ENCODE measurements at regions not wholly inside any gene's neighbourhood (a gene's known extent, or its start where the extent isn't known, plus 50 kb on each side); places are given as distances from the start of the nearest gene placed in this dataset.

GRCh38 chr4:181688432-181688831 lies 554.8 kb upstream of the TENM3 start:
- no peak overlapping the region for H3K27ac Mint-ChIP-seq
- H3K36me3 Mint-ChIP-seq: no peaks in the 10 kb centered on the region
- no peaks in the 10 kb centered on the region for H3K4me1 Mint-ChIP-seq
- H3K4me3 Mint-ChIP-seq: no peak overlapping the region
- H3K27me3 Mint-ChIP-seq (ENCODE audit: low read depth in 3 of 3): peaks cover 0 to 2% (median 0%) of the 10 kb centered on the region in 3 donors
- no peak for DNase-seq
- peaks cover 0 to 25% (median 6%) of the 10 kb centered on the region in 6 donors for H3K9me3 Mint-ChIP-seq

- Mint-ChIP-seq H3K4me1 (no peaks in the 10 kb centered on the region), H3K27ac (no peak overlapping the region), H3K27me3 (ENCODE audit: low read depth in 3 of 3) (peaks cover 0 to 2% (median 0%) of the 10 kb centered on the region in 3 donors), H3K4me3 (no peak overlapping the region), H3K36me3 (no peaks in the 10 kb centered on the region), H3K9me3 (peaks cover 0 to 24% (median 6%) of the 10 kb centered on the region in 6 donors)
- no peak for DNase-seq
These were observed 554.3 kb upstream of the TENM3 start for GRCh38 chr4:181688872-181689271.

GRCh38 chr4:181690498-181690897 lies 552.7 kb upstream of the TENM3 start:
- H3K4me1 Mint-ChIP-seq: no peaks in the 10 kb centered on the region
- H3K4me3 Mint-ChIP-seq: no peak overlapping the region
- no peak overlapping the region for H3K27ac Mint-ChIP-seq

GRCh38 chr4:181692965-181693364 lies 550.2 kb upstream of the TENM3 start:
- no peaks in the 10 kb centered on the region for H3K36me3 Mint-ChIP-seq
- peaks cover 0 to 2% (median 0%) of the 10 kb centered on the region in 3 donors for H3K27me3 Mint-ChIP-seq (ENCODE audit: low read depth in 3 of 3)
- H3K27ac Mint-ChIP-seq: no peak overlapping the region
- DNase-seq: no peak
- H3K4me3 Mint-ChIP-seq: no peak overlapping the region
- peaks cover 5 to 28% (median 10%) of the 10 kb centered on the region in 6 donors for H3K9me3 Mint-ChIP-seq
- H3K4me1 Mint-ChIP-seq: no peaks in the 10 kb centered on the region

More at GRCh38 chr4:181690498-181690897, 552.7 kb upstream of the TENM3 start:
- Mint-ChIP-seq H3K36me3 (no peaks in the 10 kb centered on the region), H3K9me3 (peaks cover 2 to 21% (median 6%) of the 10 kb centered on the region in 6 donors), H3K27me3 (ENCODE audit: low read depth in 3 of 3) (peaks cover 0 to 2% (median 0%) of the 10 kb centered on the region in 3 donors)
- no peak for DNase-seq

- no peak overlapping the region for H3K27ac Mint-ChIP-seq
- H3K9me3 Mint-ChIP-seq: peaks cover 5 to 34% (median 13%) of the 10 kb centered on the region in 6 donors
- H3K36me3 Mint-ChIP-seq: no peaks in the 10 kb centered on the region
- no peak for DNase-seq
- H3K4me3 Mint-ChIP-seq: no peak overlapping the region
- H3K4me1 Mint-ChIP-seq: no peaks in the 10 kb centered on the region
- peaks cover 0 to 2% (median 0%) of the 10 kb centered on the region in 3 donors for H3K27me3 Mint-ChIP-seq (ENCODE audit: low read depth in 3 of 3)
These were observed 549.7 kb upstream of the TENM3 start for GRCh38 chr4:181693517-181693916.

- H3K27me3 Mint-ChIP-seq (ENCODE audit: low read depth in 3 of 3): no peaks in the 10 kb centered on the region
- no peak overlapping the region for H3K4me3 Mint-ChIP-seq
- no peaks in the 10 kb centered on the region for H3K36me3 Mint-ChIP-seq
- H3K9me3 Mint-ChIP-seq: peaks cover 4 to 33% (median 5%) of the 10 kb centered on the region in 6 donors
- no peak overlapping the region for H3K27ac Mint-ChIP-seq
- DNase-seq: no peak
- no peaks in the 10 kb centered on the region for H3K4me1 Mint-ChIP-seq
These were observed 545.0 kb upstream of the TENM3 start for GRCh38 chr4:181698221-181698620.

GRCh38 chr4:181701214-181701613 lies 542.0 kb upstream of the TENM3 start:
- H3K4me1 Mint-ChIP-seq: no peaks in the 10 kb centered on the region
- H3K27me3 Mint-ChIP-seq (ENCODE audit: low read depth in 3 of 3): no peaks in the 10 kb centered on the region
- no peak overlapping the region for H3K27ac Mint-ChIP-seq
- H3K36me3 Mint-ChIP-seq: no peaks in the 10 kb centered on the region
- DNase-seq: no peak
- H3K4me3 Mint-ChIP-seq: no peak overlapping the region
- H3K9me3 Mint-ChIP-seq: peaks cover 4 to 33% (median 10%) of the 10 kb centered on the region in 6 donors

- Mint-ChIP-seq H3K4me3 (no peak overlapping the region), H3K27ac (no peak overlapping the region), H3K36me3 (no peaks in the 10 kb centered on the region), H3K9me3 (peaks cover 4 to 26% (median 10%) of the 10 kb centered on the region in 6 donors), H3K27me3 (ENCODE audit: low read depth in 3 of 3) (no peaks in the 10 kb centered on the region), H3K4me1 (no peaks in the 10 kb centered on the region)
- no peak for DNase-seq
These were observed 541.3 kb upstream of the TENM3 start for GRCh38 chr4:181701894-181702293.

GRCh38 chr4:181702864-181703495 lies 540.2 kb upstream of the TENM3 start:
- no peak for DNase-seq
- H3K36me3 Mint-ChIP-seq: no peaks in the 10 kb centered on the region
- no peak overlapping the region for H3K27ac Mint-ChIP-seq
- H3K9me3 Mint-ChIP-seq: peaks cover 4 to 23% (median 9%) of the 10 kb centered on the region in 6 donors
- H3K4me1 Mint-ChIP-seq: no peaks in the 10 kb centered on the region
- H3K4me3 Mint-ChIP-seq: no peak overlapping the region
- H3K27me3 Mint-ChIP-seq (ENCODE audit: low read depth in 3 of 3): no peaks in the 10 kb centered on the region

- DNase-seq: no peak
- Mint-ChIP-seq H3K9me3 (peaks cover 6 to 23% (median 14%) of the 10 kb centered on the region in 6 donors), H3K27ac (no peak overlapping the region), H3K4me1 (no peaks in the 10 kb centered on the region), H3K27me3 (ENCODE audit: low read depth in 3 of 3) (peaks cover 0 to 4% (median 0%) of the 10 kb centered on the region in 3 donors), H3K36me3 (no peaks in the 10 kb centered on the region), H3K4me3 (no peak overlapping the region)
These were observed 533.1 kb upstream of the TENM3 start for GRCh38 chr4:181710143-181710542.

- no peak overlapping the region for H3K27ac Mint-ChIP-seq
- no peaks in the 10 kb centered on the region for H3K4me1 Mint-ChIP-seq
- H3K27me3 Mint-ChIP-seq (ENCODE audit: low read depth in 3 of 3): peaks cover 0 to 4% (median 0%) of the 10 kb centered on the region in 3 donors
- no peak for DNase-seq
- H3K4me3 Mint-ChIP-seq: no peak overlapping the region
- no peaks in the 10 kb centered on the region for H3K36me3 Mint-ChIP-seq
- H3K9me3 Mint-ChIP-seq: peaks cover 6 to 19% (median 14%) of the 10 kb centered on the region in 6 donors
These were observed 531.8 kb upstream of the TENM3 start for GRCh38 chr4:181711387-181711786.

- Mint-ChIP-seq H3K27ac (no peak overlapping the region), H3K36me3 (peaks cover 0 to 2% (median 0%) of the 10 kb centered on the region in 3 donors), H3K4me3 (no peak overlapping the region), H3K4me1 (no peaks in the 10 kb centered on the region), H3K27me3 (ENCODE audit: low read depth in 3 of 3) (no peaks in the 10 kb centered on the region), H3K9me3 (peaks cover 12 to 61% (median 19%) of the 10 kb centered on the region in 6 donors)
- DNase-seq: no peak
These were observed 514.8 kb upstream of the TENM3 start for GRCh38 chr4:181728305-181728966.

GRCh38 chr4:181731900-181732299 lies 511.3 kb upstream of the TENM3 start:
- H3K9me3 Mint-ChIP-seq: peaks cover 0 to 30% (median 8%) of the 10 kb centered on the region in 6 donors
- no peak overlapping the region for H3K27ac Mint-ChIP-seq
- H3K36me3 Mint-ChIP-seq: peaks cover 0 to 2% (median 0%) of the 10 kb centered on the region in 3 donors
- no peak overlapping the region for H3K4me3 Mint-ChIP-seq
- H3K4me1 Mint-ChIP-seq: no peaks in the 10 kb centered on the region
- no peaks in the 10 kb centered on the region for H3K27me3 Mint-ChIP-seq (ENCODE audit: low read depth in 3 of 3)
- DNase-seq: no peak

- Mint-ChIP-seq H3K27me3 (ENCODE audit: low read depth in 3 of 3) (no peaks in the 10 kb centered on the region), H3K36me3 (no peaks in the 10 kb centered on the region), H3K27ac (no peak overlapping the region), H3K9me3 (peaks cover 0 to 18% (median 8%) of the 10 kb centered on the region in 6 donors), H3K4me1 (no peaks in the 10 kb centered on the region), H3K4me3 (no peak overlapping the region)
- DNase-seq: no peak
These were observed 505.5 kb upstream of the TENM3 start for GRCh38 chr4:181737744-181738143.

Measured in immature natural killer cell (primary cell).